Esophagus muscularis mucosa (tissue), 4 donors: ENCODE measurements at regions not wholly inside any gene's neighbourhood (a gene's known extent, or its start where the extent isn't known, plus 50 kb on each side); places are given as distances from the start of the nearest gene placed in this dataset.

Experiments
- DNase-seq: peaks from one replicate; pipeline ENCODE4 v3.0.0-alpha.2; 2017; ENCODE audit errors: extremely low spot score
- H3K27ac ChIP-seq, 4 donors: fragments of 200-600 bp; sonication (generic); replicated peaks in 1 of 4; 1 replicate in 3 of 4; 2 replicates in 1 of 4; pipeline ENCODE4 v1.5.1; 2016 to 2019; ENCODE audit warnings: mild to moderate bottlenecking in 1 of 4
- H3K27me3 ChIP-seq, 4 donors: fragments of 200-600 bp; sonication (generic); one replicate each; pipeline versions ENCODE4 v1.5.1 to v1.6.0; 2016 to 2019
- H3K36me3 ChIP-seq, 4 donors: fragments of 200-600 bp; sonication (generic); one replicate each; pipeline ENCODE4 v1.5.1; 2016 to 2019
- H3K4me1 ChIP-seq, 4 donors: fragments of 200-600 bp; sonication (generic); one replicate each; pipeline ENCODE4 v1.5.1; 2016 to 2019
- H3K4me3 ChIP-seq, 4 donors: fragments of 200-600 bp; sonication (generic); 1 replicate in 2 of 4; 2 replicates in 2 of 4; pipeline ENCODE4 v1.5.1; 2016 to 2019; ENCODE audit warnings: mild to moderate bottlenecking in 4 of 4, moderate library complexity in 1 of 4
- H3K9me3 ChIP-seq, 4 donors: fragments of 200-600 bp; sonication (generic); 1 replicate in 3 of 4; 2 replicates in 1 of 4; pipeline ENCODE4 v1.5.1; 2016 to 2019
- CTCF ChIP-seq, 3 experiments: fragments of 200-600 bp in 2 of 3; fragments of 450-650 bp in 1 of 3; sonication (generic) in 2 of 3; IDR thresholded peaks; one replicate each; pipeline ENCODE4 v1.5.1; 2017 to 2019; ENCODE audit warnings: antibody characterized with exemption in 3 of 3, mild to moderate bottlenecking in 2 of 3, moderate library complexity in 1 of 3
- EP300 ChIP-seq: sonication (generic); formaldehyde crosslinking; IDR thresholded peaks from one replicate; pipeline ENCODE4 v1.6.1; 2017; ENCODE audit warnings: antibody characterized with exemption
- POLR2A ChIP-seq: fragments of 450-650 bp; IDR thresholded peaks from one replicate; pipeline ENCODE4 v1.6.1; 2017; ENCODE audit warnings: antibody characterized with exemption, moderate library complexity, mild to moderate bottlenecking, low read depth
- POLR2AphosphoS5 ChIP-seq, 2 donors: sonication (generic); formaldehyde crosslinking; IDR thresholded peaks; one replicate each; pipeline ENCODE4 v1.6.1; 2017; ENCODE audit warnings: antibody characterized with exemption in 2 of 2
- WGBS: methylation state at CpG from one replicate; pipeline ENCODE4 v1.1.5; 2018; 5-methylcytosine and 5-hydroxymethylcytosine counted together
- intact Hi-C: fragments of 100-400 bp; cut with DNase I; formaldehyde crosslinking; loops from one replicate; pipeline ENCODE4 v1.15.1; 2023

DNA sequence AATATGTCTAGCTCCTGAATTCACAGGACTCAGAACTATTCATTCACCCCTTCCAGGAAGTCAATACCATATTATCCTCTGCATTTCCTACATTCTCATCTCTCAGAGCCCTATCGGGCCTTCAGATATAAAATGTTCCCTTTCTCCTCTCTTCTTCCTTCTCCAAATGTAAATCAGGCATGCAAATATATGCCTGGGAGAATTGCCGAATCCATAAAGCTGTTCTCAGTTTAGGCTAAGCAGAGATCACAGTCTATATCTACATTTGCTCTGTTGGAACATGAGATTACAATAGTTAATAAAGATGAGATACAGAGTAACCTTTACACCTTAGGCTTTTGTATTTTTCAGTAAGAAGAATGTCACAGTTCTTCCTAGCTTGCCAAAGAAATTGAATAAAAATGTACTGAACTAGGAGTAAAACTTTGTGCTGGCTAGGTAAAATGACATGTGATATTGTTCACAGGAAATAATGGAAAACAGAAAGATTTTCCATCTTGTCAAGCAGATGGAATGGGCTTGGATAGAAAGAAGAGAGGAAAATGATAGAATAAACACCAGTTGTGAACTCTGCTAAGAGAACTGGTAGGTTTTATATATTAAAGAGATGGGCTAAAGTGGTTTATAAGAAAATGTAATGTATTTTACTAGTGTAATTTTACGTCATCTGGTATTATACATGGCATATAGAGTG lies 161.5 kb downstream of the NRIP1 start:
- Histone ChIP-seq H3K9me3 (no peaks in the 10 kb centered on the region), H3K4me1 (no peaks in the 10 kb centered on the region), H3K27ac (no peak overlapping the region), H3K27me3 (no peaks in the 10 kb centered on the region), H3K4me3 (no peak overlapping the region), H3K36me3 (no peaks in the 10 kb centered on the region)
- TF ChIP-seq EP300 (no peak), CTCF (IDR thresholded peaks at IDR 0.05) (no peak), POLR2A (no peak), POLR2AphosphoS5 (IDR thresholded peaks at IDR 0.05) (no peak)
- intact Hi-C loops = no loop called here
- no peak for DNase-seq
- 89% methylated on average over 3 of the region's 3 CpGs for WGBS

DNA sequence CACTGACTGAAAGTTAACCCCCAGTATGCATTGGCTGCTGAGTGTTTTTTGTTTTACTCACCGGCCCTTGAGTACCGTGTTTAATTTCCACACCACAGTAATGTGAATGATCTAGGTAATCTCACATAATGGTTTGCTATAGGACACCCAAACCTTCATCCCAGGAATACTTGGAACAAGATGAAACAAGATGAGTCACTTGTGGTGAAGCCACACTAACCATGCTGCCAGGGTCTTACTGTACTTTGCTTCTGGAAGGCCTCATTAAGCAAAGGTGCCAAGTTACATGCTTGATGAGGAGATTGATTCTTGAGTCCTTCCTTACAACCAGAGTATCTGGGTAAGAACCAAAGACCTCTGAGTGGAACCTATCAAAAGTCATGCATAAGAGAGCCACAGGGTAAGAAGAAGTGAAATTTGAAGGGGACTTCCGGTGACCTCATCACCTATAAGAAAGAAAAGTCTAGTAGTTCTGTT lies 163.3 kb downstream of the NRIP1 start:
- 92% methylated on average over 3 of the region's 3 CpGs for WGBS
- Histone ChIP-seq H3K4me1 (no peaks in the 10 kb centered on the region), H3K4me3 (no peak overlapping the region), H3K27me3 (no peaks in the 10 kb centered on the region), H3K27ac (no peak overlapping the region), H3K9me3 (no peaks in the 10 kb centered on the region), H3K36me3 (no peaks in the 10 kb centered on the region)
- DNase-seq = no peak
- intact Hi-C loops = no loop called here
- TF ChIP-seq POLR2AphosphoS5 (IDR thresholded peaks at IDR 0.05) = no peak
- TF ChIP-seq CTCF (IDR thresholded peaks at IDR 0.05) = no peak
- no peak for TF ChIP-seq POLR2A
- no peak for TF ChIP-seq EP300

- TF ChIP-seq POLR2AphosphoS5 (IDR thresholded peaks at IDR 0.05) = no peak
- DNase-seq = no peak
- H3K4me1 ChIP-seq = no peaks in the 10 kb centered on the region
- H3K9me3 ChIP-seq = no peaks in the 10 kb centered on the region
- H3K4me3 ChIP-seq = no peak overlapping the region
- WGBS = 59% methylated on average over 1 of the region's 1 CpG
- H3K27ac ChIP-seq = no peak overlapping the region
- H3K36me3 ChIP-seq = no peaks in the 10 kb centered on the region
- no peaks in the 10 kb centered on the region for H3K27me3 ChIP-seq
- intact Hi-C loops = no loop called here
Measured at GRCh38 chr21:14900611-14901010, 164.2 kb downstream of the NRIP1 start.

DNA sequence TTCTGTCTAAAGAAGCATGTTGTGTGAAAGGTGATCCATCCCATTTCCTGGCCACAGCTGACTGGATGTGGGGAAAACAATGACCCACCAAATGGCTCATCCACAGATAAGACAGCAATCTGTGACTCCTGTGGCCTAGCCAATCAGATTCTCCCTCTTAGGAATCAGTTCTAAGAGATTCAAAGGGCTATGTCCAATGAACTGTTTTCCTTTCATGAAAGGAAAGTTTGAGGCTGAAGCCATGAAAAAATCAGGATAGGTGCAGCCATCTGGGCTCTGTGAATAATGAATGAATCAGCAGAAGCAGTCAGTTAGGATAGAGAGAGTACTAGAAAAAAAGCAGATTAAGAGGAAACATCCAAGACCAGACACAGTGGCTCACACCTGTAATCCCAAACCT lies 164.7 kb downstream of the NRIP1 start:
- no peaks in the 10 kb centered on the region for H3K36me3 ChIP-seq
- DNase-seq = no peak
- no peak overlapping the region for H3K4me3 ChIP-seq
- H3K27ac ChIP-seq = no peak overlapping the region
- H3K4me1 ChIP-seq = no peaks in the 10 kb centered on the region
- intact Hi-C loops = no loop called here
- no peak for TF ChIP-seq CTCF (IDR thresholded peaks at IDR 0.05)
- H3K9me3 ChIP-seq = no peaks in the 10 kb centered on the region
- no peaks in the 10 kb centered on the region for H3K27me3 ChIP-seq

DNA sequence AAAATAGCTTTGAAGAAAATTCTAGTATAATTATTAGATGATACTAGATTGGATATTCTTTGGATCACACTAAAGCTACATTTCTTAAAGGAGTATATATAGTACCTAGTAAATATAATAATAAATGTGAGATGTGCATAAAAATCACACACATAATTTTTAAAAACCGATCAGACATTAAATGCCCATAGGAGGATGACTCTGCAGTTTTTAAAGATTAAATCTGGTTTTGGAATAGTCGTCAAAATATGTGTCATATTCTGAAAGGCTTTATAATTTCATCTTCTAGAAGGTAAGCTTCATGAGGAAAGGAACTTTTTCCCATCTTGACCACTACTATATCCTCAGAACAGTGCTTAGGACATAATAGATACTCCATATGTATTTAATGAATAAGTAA lies 169.0 kb downstream of the NRIP1 start:
- WGBS = 90% methylated on average over 2 of the region's 2 CpGs
- no peaks in the 10 kb centered on the region for H3K9me3 ChIP-seq
- TF ChIP-seq POLR2AphosphoS5 (IDR thresholded peaks at IDR 0.05) = no peak
- no peak for TF ChIP-seq POLR2A
- TF ChIP-seq CTCF (IDR thresholded peaks at IDR 0.05) = no peak
- no peak for TF ChIP-seq EP300
- no peak for DNase-seq
- no peak overlapping the region for H3K27ac ChIP-seq
- no peak overlapping the region for H3K4me3 ChIP-seq
- H3K4me1 ChIP-seq = no peaks in the 10 kb centered on the region
- intact Hi-C loops = no loop called here
- H3K27me3 ChIP-seq = no peaks in the 10 kb centered on the region
- H3K36me3 ChIP-seq = no peaks in the 10 kb centered on the region
